Endodermal cell (in vitro differentiated cells): ENCODE measurements at regions not wholly inside any gene's neighbourhood (a gene's known extent, or its start where the extent isn't known, plus 50 kb on each side); places are given as distances from the start of the nearest gene placed in this dataset.
"Not testable (repeated sequence)": the region's sequence is repeated elsewhere in the genome, so short reads cannot be mapped to it uniquely, and the experiment has no call there.

Source experiments
- DNase-seq: peaks from one replicate; pipeline ENCODE4 v3.0.0-alpha.2; 2017
- H3K27ac ChIP-seq: 2 replicates; pipeline ENCODE4 v1.5.1; 2013; ENCODE audit warnings: mild to moderate bottlenecking, low read depth, low read length, moderate library complexity
- H3K27me3 ChIP-seq: 2 replicates; pipeline ENCODE4 v1.6.1; 2013; ENCODE audit warnings: mild to moderate bottlenecking, low read length, moderate library complexity; ENCODE audit not compliant: insufficient read depth, control insufficient read depth, poor library complexity, severe bottlenecking
- H3K36me3 ChIP-seq: 2 replicates; pipeline ENCODE4 v1.7.0; 2013; ENCODE audit warnings: mild to moderate bottlenecking, low read length, moderate library complexity; ENCODE audit not compliant: control insufficient read depth, insufficient read depth
- H3K4me1 ChIP-seq: one replicate; pipeline ENCODE4 v1.7.0; 2013; ENCODE audit warnings: low read length; ENCODE audit not compliant: control insufficient read depth, insufficient read depth
- H3K4me3 ChIP-seq: 2 replicates; pipeline ENCODE4 v1.5.1; 2013; ENCODE audit warnings: mild to moderate bottlenecking, low read length, moderate library complexity
- H3K9ac ChIP-seq: 2 replicates; pipeline ENCODE4 v1.6.1; 2013; ENCODE audit warnings: mild to moderate bottlenecking, low read length, moderate library complexity; ENCODE audit not compliant: poor library complexity, severe bottlenecking; ENCODE audit errors: extremely low read depth
- H3K9me3 ChIP-seq: 2 replicates; pipeline ENCODE4 v1.6.1; 2013; ENCODE audit warnings: mild to moderate bottlenecking, low read length, moderate library complexity; ENCODE audit not compliant: control insufficient read depth
- H3K27ac Mint-ChIP-seq: 2 replicates; pipeline ENCODE4 v1.8.0; 2020; ENCODE audit warnings: mixed read lengths
- H3K27me3 Mint-ChIP-seq: 2 replicates; pipeline ENCODE4 v1.8.0; 2021; ENCODE audit warnings: mild to moderate bottlenecking, mixed read lengths; ENCODE audit not compliant: insufficient read depth
- H3K36me3 Mint-ChIP-seq: 2 replicates; pipeline ENCODE4 v1.8.0; 2020; ENCODE audit warnings: low read depth, mixed read lengths
- H3K4me1 Mint-ChIP-seq: 2 replicates; pipeline ENCODE4 v1.8.0; 2020; ENCODE audit warnings: mixed read lengths
- H3K4me3 Mint-ChIP-seq: 2 replicates; pipeline ENCODE4 v1.8.0; 2020; ENCODE audit warnings: mild to moderate bottlenecking, moderate library complexity, mixed read lengths
- H3K9me3 Mint-ChIP-seq: 2 replicates; pipeline ENCODE4 v1.8.0; 2020; ENCODE audit warnings: mild to moderate bottlenecking, mixed read lengths
- WGBS, 2 experiments: methylation state at CpG; one replicate each; pipeline versions ENCODE4 v1.1.5 to v1.1.7; 2013; ENCODE audit warnings: missing lambda C conversion rate in 2 of 2, mixed read lengths in 1 of 2; ENCODE audit not compliant: insufficient coverage in 1 of 2, insufficient read length in 1 of 2; 5-methylcytosine and 5-hydroxymethylcytosine counted together
- TF ChIP-seq, protein P1 (sequence below): fragments of 200-600 bp; sonication (generic); conservative IDR thresholded peaks from 2 replicates; pipeline ENCODE4 v1.5.0; 2021; ENCODE audit warnings: antibody characterized with exemption, mild to moderate bottlenecking

DNA sequence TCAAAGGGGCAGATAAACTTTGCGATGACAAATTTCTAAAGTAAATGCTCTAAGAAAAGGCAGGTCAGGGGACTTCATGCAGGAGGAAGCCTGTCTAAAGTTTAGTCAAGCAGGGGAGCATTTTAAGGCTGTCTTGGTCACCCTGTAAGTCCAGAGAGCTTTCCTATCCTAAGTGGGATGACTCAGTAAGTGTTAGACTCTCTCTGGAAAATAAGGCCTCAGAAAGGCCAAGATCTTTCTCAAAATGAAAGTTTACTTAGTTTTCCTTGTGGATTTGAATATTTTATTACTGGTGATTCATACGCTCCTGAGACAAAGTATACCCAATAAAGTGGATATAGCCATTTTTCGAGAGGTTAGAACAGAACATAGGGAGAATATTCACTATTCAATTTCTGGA, 806.9 kb upstream of the CDH9 start:
- Mint-ChIP-seq H3K9me3 (no peaks in the 10 kb centered on the region), H3K36me3 (no peaks in the 10 kb centered on the region), H3K4me3 (no peak overlapping the region), H3K4me1 (no peaks in the 10 kb centered on the region), H3K27ac (no peak overlapping the region), H3K27me3 (no peaks in the 10 kb centered on the region)
- no peaks in the 10 kb centered on the region for H3K4me1 ChIP-seq
- no peak overlapping the region for H3K27ac ChIP-seq
- H3K27me3 ChIP-seq, result no peaks in the 10 kb centered on the region
- no peaks in the 10 kb centered on the region for H3K36me3 ChIP-seq
- TF ChIP-seq, protein P1, sequence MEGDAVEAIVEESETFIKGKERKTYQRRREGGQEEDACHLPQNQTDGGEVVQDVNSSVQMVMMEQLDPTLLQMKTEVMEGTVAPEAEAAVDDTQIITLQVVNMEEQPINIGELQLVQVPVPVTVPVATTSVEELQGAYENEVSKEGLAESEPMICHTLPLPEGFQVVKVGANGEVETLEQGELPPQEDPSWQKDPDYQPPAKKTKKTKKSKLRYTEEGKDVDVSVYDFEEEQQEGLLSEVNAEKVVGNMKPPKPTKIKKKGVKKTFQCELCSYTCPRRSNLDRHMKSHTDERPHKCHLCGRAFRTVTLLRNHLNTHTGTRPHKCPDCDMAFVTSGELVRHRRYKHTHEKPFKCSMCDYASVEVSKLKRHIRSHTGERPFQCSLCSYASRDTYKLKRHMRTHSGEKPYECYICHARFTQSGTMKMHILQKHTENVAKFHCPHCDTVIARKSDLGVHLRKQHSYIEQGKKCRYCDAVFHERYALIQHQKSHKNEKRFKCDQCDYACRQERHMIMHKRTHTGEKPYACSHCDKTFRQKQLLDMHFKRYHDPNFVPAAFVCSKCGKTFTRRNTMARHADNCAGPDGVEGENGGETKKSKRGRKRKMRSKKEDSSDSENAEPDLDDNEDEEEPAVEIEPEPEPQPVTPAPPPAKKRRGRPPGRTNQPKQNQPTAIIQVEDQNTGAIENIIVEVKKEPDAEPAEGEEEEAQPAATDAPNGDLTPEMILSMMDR, result no peak
- WGBS, 2 experiments, result 94 to 100% methylated on average over 2 to 3 of the region's 3 CpGs
- DNase-seq, result no peak
- H3K9me3 ChIP-seq, result peaks cover 4% of the 10 kb centered on the region
- H3K9ac ChIP-seq, result no peak overlapping the region
- no peak overlapping the region for H3K4me3 ChIP-seq

DNA sequence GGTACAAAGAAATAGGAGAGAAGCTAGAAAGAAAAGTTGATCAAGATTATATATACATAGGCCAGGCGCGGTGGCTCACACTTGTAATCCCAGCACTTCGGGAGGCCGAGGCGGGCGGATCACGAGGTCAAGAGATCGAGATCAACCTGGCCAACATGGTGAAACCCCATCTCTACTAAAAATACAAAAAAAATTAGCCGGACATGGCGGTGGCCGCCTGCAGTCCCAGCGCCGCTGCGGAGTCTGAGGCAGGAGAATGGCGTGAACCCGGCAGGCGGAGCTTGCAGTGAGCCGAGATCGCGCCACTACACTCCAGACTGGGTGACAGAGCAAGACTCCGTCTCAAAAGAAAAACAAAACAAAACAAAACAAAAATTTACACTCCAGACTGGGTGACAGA, 798.3 kb upstream of the CDH9 start:
- H3K27ac ChIP-seq, H3K4me1 Mint-ChIP-seq, H3K27ac Mint-ChIP-seq, H3K9ac ChIP-seq, DNase-seq, H3K4me3 Mint-ChIP-seq, H3K9me3 Mint-ChIP-seq, H3K36me3 Mint-ChIP-seq, H3K4me3 ChIP-seq, H3K36me3 ChIP-seq, H3K27me3 Mint-ChIP-seq, H3K27me3 ChIP-seq, H3K9me3 ChIP-seq, H3K4me1 ChIP-seq: not testable (repeated sequence)
- 88 to 91% methylated on average over 5 to 21 of the region's 21 CpGs for WGBS, 2 experiments

DNA sequence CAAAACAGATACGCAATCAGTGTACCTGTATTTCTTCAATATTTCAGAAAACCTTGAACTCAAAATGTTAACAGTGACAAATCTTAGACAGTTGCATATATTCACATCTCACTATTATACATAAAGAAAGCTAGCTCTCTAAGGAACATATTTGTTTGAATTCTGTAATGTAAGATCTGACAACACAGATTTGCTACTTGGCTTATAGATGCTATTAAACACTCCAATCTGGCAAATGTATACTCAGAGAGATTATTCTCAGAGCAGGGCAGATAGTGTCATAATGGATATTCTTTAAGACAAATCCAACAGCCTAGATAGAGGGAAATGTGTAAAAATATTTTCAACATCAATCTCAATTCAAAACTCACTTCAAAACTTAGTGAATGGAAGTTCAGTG, 794.5 kb upstream of the CDH9 start:
- Histone ChIP-seq H3K4me1 (no peaks in the 10 kb centered on the region), H3K27ac (no peak overlapping the region), H3K4me3 (no peak overlapping the region), H3K9me3 (no peaks in the 10 kb centered on the region), H3K27me3 (no peaks in the 10 kb centered on the region), H3K9ac (no peak overlapping the region), H3K36me3 (no peaks in the 10 kb centered on the region)
- H3K36me3 Mint-ChIP-seq, result no peaks in the 10 kb centered on the region
- no peaks in the 10 kb centered on the region for H3K27me3 Mint-ChIP-seq
- WGBS, 2 experiments, result 89% methylated on average over 1 of the region's 1 CpG; no CpG with 5 or more reads in 1 of the 2 experiments
- H3K9me3 Mint-ChIP-seq, result no peaks in the 10 kb centered on the region
- H3K27ac Mint-ChIP-seq, result no peak overlapping the region
- no peak for DNase-seq
- H3K4me1 Mint-ChIP-seq, result no peaks in the 10 kb centered on the region
- TF ChIP-seq, protein P1, result no peak
- no peak overlapping the region for H3K4me3 Mint-ChIP-seq

DNA sequence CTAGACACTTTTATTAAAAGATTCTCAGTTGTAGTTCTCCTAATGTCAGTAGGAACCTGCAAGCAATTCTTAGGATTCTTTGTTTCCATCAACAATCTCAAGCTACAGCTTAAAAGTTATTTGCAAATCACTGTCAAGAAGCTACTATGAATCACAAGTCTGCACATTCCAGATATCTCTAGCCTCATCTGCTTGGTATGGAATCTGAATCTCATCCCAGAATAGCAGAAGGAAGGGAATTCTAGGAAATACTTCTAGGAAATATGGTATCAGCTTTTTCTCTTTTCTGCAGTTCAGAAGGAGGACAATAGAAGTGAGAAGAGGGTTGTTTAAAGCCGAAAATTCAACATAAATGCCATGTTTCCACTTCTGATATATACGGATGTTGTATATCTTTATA, 792.2 kb upstream of the CDH9 start:
- TF ChIP-seq, protein P1, result no peak
- WGBS, 2 experiments, result no CpG with 5 or more reads among the region's 2 CpGs
- DNase-seq, result no peak
- no peaks in the 10 kb centered on the region for H3K4me1 Mint-ChIP-seq
- H3K4me3 ChIP-seq, result no peak overlapping the region
- H3K36me3 Mint-ChIP-seq, result no peaks in the 10 kb centered on the region
- H3K9me3 ChIP-seq, result no peaks in the 10 kb centered on the region
- H3K4me3 Mint-ChIP-seq, result no peak overlapping the region
- H3K9me3 Mint-ChIP-seq, result no peaks in the 10 kb centered on the region
- H3K27me3 Mint-ChIP-seq, result no peaks in the 10 kb centered on the region
- no peaks in the 10 kb centered on the region for H3K4me1 ChIP-seq
- no peak overlapping the region for H3K27ac ChIP-seq
- no peaks in the 10 kb centered on the region for H3K27me3 ChIP-seq
- no peak overlapping the region for H3K9ac ChIP-seq
- H3K27ac Mint-ChIP-seq, result no peak overlapping the region
- no peaks in the 10 kb centered on the region for H3K36me3 ChIP-seq
